ENCODE measurements at regions not wholly inside any gene's neighbourhood (a gene's known extent, or its start where the extent isn't known, plus 50 kb on each side); places are given as distances from the start of the nearest gene placed in this dataset.

GRCh38 chr5:5968981-5969380 is 409.4 kb downstream of the MED10 start:
- no peak overlapping the region for H3K27ac ChIP-seq (replicated peaks in 1 of 4)
- TF ChIP-seq CTCF (IDR thresholded peaks at IDR 0.05) (no peak), EP300 (IDR thresholded peaks at IDR 0.05) (no peak), POLR2A (IDR thresholded peaks at IDR 0.05; ENCODE audit: low read depth) (no peak), POLR2AphosphoS5 (IDR thresholded peaks at IDR 0.05) (no peak)
- H3K36me3 ChIP-seq, result no peaks in the 10 kb centered on the region
- H3K4me1 ChIP-seq, result no peaks in the 10 kb centered on the region
- intact Hi-C loops (cut with DNase I), result no loop called here
- H3K4me3 ChIP-seq, result no peak overlapping the region
- 78% methylated on average over 4 of the region's 4 CpGs for WGBS
- no peak for DNase-seq (ENCODE audit: extremely low spot score)
- H3K27me3 ChIP-seq, result no peaks in the 10 kb centered on the region
- H3K9me3 ChIP-seq, result no peaks in the 10 kb centered on the region

- TF ChIP-seq POLR2AphosphoS5 (IDR thresholded peaks at IDR 0.05) (no peak), POLR2A (IDR thresholded peaks at IDR 0.05; ENCODE audit: low read depth) (no peak), CTCF (IDR thresholded peaks at IDR 0.05) (no peak), EP300 (IDR thresholded peaks at IDR 0.05) (no peak)
- H3K4me3 ChIP-seq, result no peak overlapping the region
- H3K36me3 ChIP-seq, result no peaks in the 10 kb centered on the region
- no peaks in the 10 kb centered on the region for H3K27me3 ChIP-seq
- no peak for DNase-seq (ENCODE audit: extremely low spot score)
- 70% methylated on average over 3 of the region's 3 CpGs for WGBS
- intact Hi-C loops (cut with DNase I), result no loop called here
- H3K9me3 ChIP-seq, result no peaks in the 10 kb centered on the region
- H3K27ac ChIP-seq (replicated peaks in 1 of 4), result no peak overlapping the region
- no peaks in the 10 kb centered on the region for H3K4me1 ChIP-seq
These were observed 410.4 kb downstream of the MED10 start for GRCh38 chr5:5967944-5968343.

- intact Hi-C loops (cut with DNase I), result no loop called here
- Histone ChIP-seq H3K4me3 (no peak overlapping the region), H3K4me1 (no peaks in the 10 kb centered on the region), H3K27me3 (no peaks in the 10 kb centered on the region), H3K27ac (replicated peaks in 1 of 4) (no peak overlapping the region), H3K9me3 (no peaks in the 10 kb centered on the region), H3K36me3 (no peaks in the 10 kb centered on the region)
- 80% methylated on average over 6 of the region's 6 CpGs for WGBS
- TF ChIP-seq CTCF (IDR thresholded peaks at IDR 0.05) (no peak), POLR2A (IDR thresholded peaks at IDR 0.05; ENCODE audit: low read depth) (no peak), EP300 (IDR thresholded peaks at IDR 0.05) (no peak), POLR2AphosphoS5 (IDR thresholded peaks at IDR 0.05) (no peak)
- no peak for DNase-seq (ENCODE audit: extremely low spot score)
These were observed 411.0 kb downstream of the MED10 start for GRCh38 chr5:5967373-5967772.

- intact Hi-C loops (cut with DNase I), result no loop called here
- H3K4me3 ChIP-seq, result no peak overlapping the region
- no peaks in the 10 kb centered on the region for H3K36me3 ChIP-seq
- 82% methylated on average over 3 of the region's 5 CpGs for WGBS
- H3K27ac ChIP-seq (replicated peaks in 1 of 4), result no peak overlapping the region
- TF ChIP-seq CTCF (IDR thresholded peaks at IDR 0.05), result no peak
- TF ChIP-seq EP300 (IDR thresholded peaks at IDR 0.05), result no peak
- TF ChIP-seq POLR2A (IDR thresholded peaks at IDR 0.05; ENCODE audit: low read depth), result no peak
- no peak for TF ChIP-seq POLR2AphosphoS5 (IDR thresholded peaks at IDR 0.05)
- H3K9me3 ChIP-seq, result no peaks in the 10 kb centered on the region
- peak; percentile 34 for DNase-seq (ENCODE audit: extremely low spot score)
- no peaks in the 10 kb centered on the region for H3K4me1 ChIP-seq
- H3K27me3 ChIP-seq, result no peaks in the 10 kb centered on the region
These were observed 413.2 kb downstream of the MED10 start for GRCh38 chr5:5965132-5965531.

GRCh38 chr5:5964347-5964746 is 414.0 kb downstream of the MED10 start:
- TF ChIP-seq POLR2AphosphoS5 (IDR thresholded peaks at IDR 0.05) (no peak), POLR2A (IDR thresholded peaks at IDR 0.05; ENCODE audit: low read depth) (no peak), CTCF (IDR thresholded peaks at IDR 0.05) (no peak)
- Histone ChIP-seq H3K4me3 (no peak overlapping the region), H3K4me1 (no peaks in the 10 kb centered on the region), H3K36me3 (no peaks in the 10 kb centered on the region), H3K27ac (replicated peaks in 1 of 4) (no peak overlapping the region), H3K27me3 (no peaks in the 10 kb centered on the region), H3K9me3 (no peaks in the 10 kb centered on the region)
- WGBS, result 95% methylated on average over 4 of the region's 4 CpGs
- DNase-seq (ENCODE audit: extremely low spot score), result no peak
- intact Hi-C loops (cut with DNase I), result no loop called here
